Liver (tissue), 3 donors: ENCODE measurements at regions not wholly inside any gene's neighbourhood (a gene's known extent, or its start where the extent isn't known, plus 50 kb on each side); places are given as distances from the start of the nearest gene placed in this dataset.

Experiments used
- EGR1 ChIP-seq, 2 donors: IDR thresholded peaks; 2 replicates each; pipeline ENCODE4 v1.6.1; 2016 to 2018; ENCODE audit warnings: antibody characterized with exemption in 2 of 2, low read depth in 2 of 2
- RAD21 ChIP-seq, 2 donors: IDR thresholded peaks; 2 replicates each; pipeline ENCODE4 v1.6.1; 2016; ENCODE audit warnings: antibody characterized with exemption in 2 of 2, mild to moderate bottlenecking in 2 of 2
- TAF1 ChIP-seq: conservative IDR thresholded peaks from 2 replicates; pipeline ENCODE4 v1.6.1; 2016; ENCODE audit warnings: antibody characterized with exemption, mild to moderate bottlenecking
- YY1 ChIP-seq: IDR thresholded peaks from 2 replicates; pipeline ENCODE4 v1.6.1; 2016; ENCODE audit warnings: antibody characterized with exemption, mild to moderate bottlenecking
- TF ChIP-seq, protein P1 (sequence below): fragments of 150-350 bp; IDR thresholded peaks from 2 replicates; pipeline ENCODE4 v1.5.1; 2017; ENCODE audit warnings: improper control_type of control experiment, low read depth, low read length; ENCODE audit not compliant: missing input control
- TF ChIP-seq, protein P2 (sequence below): IDR thresholded peaks from 2 replicates; pipeline ENCODE4 v1.6.1; 2016; ENCODE audit warnings: antibody characterized with exemption
- TF ChIP-seq, protein P3 (sequence below): IDR thresholded peaks from 2 replicates; pipeline ENCODE4 v1.6.1; 2016; ENCODE audit warnings: antibody characterized with exemption
- TF ChIP-seq, protein P4 (sequence below): IDR thresholded peaks from 2 replicates; pipeline ENCODE4 v1.6.1; 2016; ENCODE audit warnings: antibody characterized with exemption
- donor health status: healthy.
- donor health status: healthy.

DNA sequence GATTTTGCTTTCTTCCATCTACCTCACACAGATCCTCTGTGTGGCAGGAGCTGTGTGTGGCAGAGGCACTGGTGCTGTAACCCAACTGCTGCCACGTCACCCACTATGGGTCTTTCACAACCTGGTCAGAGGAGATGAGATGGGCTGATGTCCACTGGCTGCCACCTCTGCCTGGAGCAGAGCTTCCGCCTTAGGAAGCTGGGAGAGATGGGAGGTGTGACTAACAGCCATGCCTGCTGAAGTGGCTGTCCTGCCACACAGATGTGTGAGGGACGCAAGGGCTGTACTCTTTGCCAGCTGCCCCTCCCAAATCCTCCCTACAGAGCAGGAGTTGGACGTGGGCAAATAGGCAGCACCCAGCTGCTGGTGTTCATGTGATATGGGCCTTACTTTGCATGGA, 329.5 kb downstream of the GABRB3 start:
- TF ChIP-seq, protein P1, sequence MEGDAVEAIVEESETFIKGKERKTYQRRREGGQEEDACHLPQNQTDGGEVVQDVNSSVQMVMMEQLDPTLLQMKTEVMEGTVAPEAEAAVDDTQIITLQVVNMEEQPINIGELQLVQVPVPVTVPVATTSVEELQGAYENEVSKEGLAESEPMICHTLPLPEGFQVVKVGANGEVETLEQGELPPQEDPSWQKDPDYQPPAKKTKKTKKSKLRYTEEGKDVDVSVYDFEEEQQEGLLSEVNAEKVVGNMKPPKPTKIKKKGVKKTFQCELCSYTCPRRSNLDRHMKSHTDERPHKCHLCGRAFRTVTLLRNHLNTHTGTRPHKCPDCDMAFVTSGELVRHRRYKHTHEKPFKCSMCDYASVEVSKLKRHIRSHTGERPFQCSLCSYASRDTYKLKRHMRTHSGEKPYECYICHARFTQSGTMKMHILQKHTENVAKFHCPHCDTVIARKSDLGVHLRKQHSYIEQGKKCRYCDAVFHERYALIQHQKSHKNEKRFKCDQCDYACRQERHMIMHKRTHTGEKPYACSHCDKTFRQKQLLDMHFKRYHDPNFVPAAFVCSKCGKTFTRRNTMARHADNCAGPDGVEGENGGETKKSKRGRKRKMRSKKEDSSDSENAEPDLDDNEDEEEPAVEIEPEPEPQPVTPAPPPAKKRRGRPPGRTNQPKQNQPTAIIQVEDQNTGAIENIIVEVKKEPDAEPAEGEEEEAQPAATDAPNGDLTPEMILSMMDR, result no peak
- TF ChIP-seq TAF1 (no peak), EGR1 (IDR thresholded peaks at IDR 0.05; ENCODE audit: low read depth in 2 of 2) (no peak), RAD21 (IDR thresholded peaks at IDR 0.05) (no peak), YY1 (no peak)
- TF ChIP-seq, protein P2, sequence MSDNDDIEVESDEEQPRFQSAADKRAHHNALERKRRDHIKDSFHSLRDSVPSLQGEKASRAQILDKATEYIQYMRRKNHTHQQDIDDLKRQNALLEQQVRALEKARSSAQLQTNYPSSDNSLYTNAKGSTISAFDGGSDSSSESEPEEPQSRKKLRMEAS, result no peak
- TF ChIP-seq, protein P3, sequence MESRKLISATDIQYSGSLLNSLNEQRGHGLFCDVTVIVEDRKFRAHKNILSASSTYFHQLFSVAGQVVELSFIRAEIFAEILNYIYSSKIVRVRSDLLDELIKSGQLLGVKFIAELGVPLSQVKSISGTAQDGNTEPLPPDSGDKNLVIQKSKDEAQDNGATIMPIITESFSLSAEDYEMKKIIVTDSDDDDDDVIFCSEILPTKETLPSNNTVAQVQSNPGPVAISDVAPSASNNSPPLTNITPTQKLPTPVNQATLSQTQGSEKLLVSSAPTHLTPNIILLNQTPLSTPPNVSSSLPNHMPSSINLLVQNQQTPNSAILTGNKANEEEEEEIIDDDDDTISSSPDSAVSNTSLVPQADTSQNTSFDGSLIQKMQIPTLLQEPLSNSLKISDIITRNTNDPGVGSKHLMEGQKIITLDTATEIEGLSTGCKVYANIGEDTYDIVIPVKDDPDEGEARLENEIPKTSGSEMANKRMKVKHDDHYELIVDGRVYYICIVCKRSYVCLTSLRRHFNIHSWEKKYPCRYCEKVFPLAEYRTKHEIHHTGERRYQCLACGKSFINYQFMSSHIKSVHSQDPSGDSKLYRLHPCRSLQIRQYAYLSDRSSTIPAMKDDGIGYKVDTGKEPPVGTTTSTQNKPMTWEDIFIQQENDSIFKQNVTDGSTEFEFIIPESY, result no peak
- TF ChIP-seq, protein P4, sequence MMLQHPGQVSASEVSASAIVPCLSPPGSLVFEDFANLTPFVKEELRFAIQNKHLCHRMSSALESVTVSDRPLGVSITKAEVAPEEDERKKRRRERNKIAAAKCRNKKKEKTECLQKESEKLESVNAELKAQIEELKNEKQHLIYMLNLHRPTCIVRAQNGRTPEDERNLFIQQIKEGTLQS, result no peak
